ENCODE measurements at regions not wholly inside any gene's neighbourhood (a gene's known extent, or its start where the extent isn't known, plus 50 kb on each side); places are given as distances from the start of the nearest gene placed in this dataset.

- TF ChIP-seq CTCF (IDR thresholded peaks at IDR 0.05; ENCODE audit: poor library complexity, severe bottlenecking): no peak
- TF ChIP-seq EP300 (conservative IDR thresholded peaks at IDR 0.05; ENCODE audit: poor library complexity, severe bottlenecking): no peak
- no peak for TF ChIP-seq EZH2 (IDR thresholded peaks at IDR 0.05; ENCODE audit: borderline replicate concordance, insufficient read depth, low read length, poor library complexity, severe bottlenecking)
- no peak for TF ChIP-seq MXI1 (conservative IDR thresholded peaks at IDR 0.05; ENCODE audit: poor library complexity, severe bottlenecking)
These were observed 1878.0 kb downstream of the MRPL39 start for GRCh38 chr21:23729331-23729730.

All from neural cell (in vitro differentiated cells).